Activated B cell treated with CpG ODN at 0.5 μM for 24 hours (primary cell): ENCODE measurements at regions not wholly inside any gene's neighbourhood (a gene's known extent, or its start where the extent isn't known, plus 50 kb on each side); places are given as distances from the start of the nearest gene placed in this dataset.

ENCODE experiments used
- ATAC-seq: fragments of 200-7000 bp; cut with Tn5 transposase; one replicate; pipeline ENCODE4 v1.10.0; 2021; ENCODE audit warnings: low read depth, mild to moderate bottlenecking, moderate library complexity
- CTCF ChIA-PET: fragments of 350-600 bp; sonication (Branson Sonifier 250); formaldehyde crosslinking; loops from one replicate; lab custom pipeline; 2021; ENCODE audit warnings: antibody characterized with exemption; lab: Charles Lee
- POLR2A ChIA-PET: fragments of 350-600 bp; sonication (Branson Sonifier 250); formaldehyde crosslinking; loops from one replicate; lab custom pipeline; 2021; ENCODE audit warnings: antibody characterized with exemption; lab: Charles Lee
- DNase-seq: peaks from one replicate; pipeline ENCODE4 v3.0.0; 2022
- H3K27ac Mint-ChIP-seq: one replicate; pipeline ENCODE4 v1.8.0; 2020; ENCODE audit warnings: mixed read lengths
- H3K27me3 Mint-ChIP-seq: one replicate; pipeline ENCODE4 v1.8.0; 2021; ENCODE audit warnings: mixed read lengths
- H3K36me3 Mint-ChIP-seq: one replicate; pipeline ENCODE4 v1.8.0; 2021; ENCODE audit warnings: low read depth, mixed read lengths
- H3K4me1 Mint-ChIP-seq: one replicate; pipeline ENCODE4 v1.8.0; 2021; ENCODE audit warnings: mixed read lengths
- H3K4me3 Mint-ChIP-seq: one replicate; pipeline ENCODE4 v1.8.0; 2020; ENCODE audit warnings: mild to moderate bottlenecking, mixed read lengths
- H3K9me3 Mint-ChIP-seq: one replicate; pipeline ENCODE4 v1.8.0; 2020; ENCODE audit warnings: mixed read lengths
- CTCF ChIP-seq: fragments of 200-600 bp; IDR thresholded peaks from one replicate; pipeline ENCODE4 v1.8.0; 2022; ENCODE audit warnings: antibody characterized with exemption, mild to moderate bottlenecking
- intact Hi-C: fragments of 100-400 bp; cut with micrococcal nuclease; formaldehyde crosslinking; loops from one replicate; pipeline ENCODE4 v1.15.1; 2024

GRCh38 chr14:22487401-22487800 is 101.6 kb downstream of the DAD1 start:
- Mint-ChIP-seq H3K4me1 (peaks cover 97% of the 10 kb centered on the region), H3K4me3 (no peak overlapping the region), H3K27ac (peak overlapping the region; percentile 88), H3K27me3 (no peaks in the 10 kb centered on the region), H3K9me3 (no peaks in the 10 kb centered on the region), H3K36me3 (no peaks in the 10 kb centered on the region)
- ChIA-PET CTCF (interaction anchor here (3.9 to 6.7 kb wide), 2 partner anchors 14 to 69 kb away, joined by 22 to 32 read pairs; no protein-coding TSS in a partner anchor), POLR2A (interaction anchor here (1.0 to 9.1 kb wide), 8 partner anchors 7 to 69 kb away, joined by 3 to 100 read pairs (median 6); no protein-coding TSS in a partner anchor)
- TF ChIP-seq CTCF, result no peak
- DNase-seq (no peak), ATAC-seq (no peak)
- intact Hi-C loops, result no loop called here

GRCh38 chr14:22486675-22487074 is 102.3 kb downstream of the DAD1 start:
- intact Hi-C loops, result no loop called here
- CTCF ChIA-PET, result interaction anchor here (1.2 to 6.7 kb wide), 3 partner anchors 13 to 111 kb away, joined by 3 to 32 read pairs (median 22); no protein-coding TSS in a partner anchor
- POLR2A ChIA-PET, result interaction anchor here (1.0 to 17.2 kb wide), 5 partner anchors 10 to 70 kb away, joined by 3 to 243 read pairs (median 27); no protein-coding TSS in a partner anchor

GRCh38 chr14:22485649-22486048 is 103.4 kb downstream of the DAD1 start:
- TF ChIP-seq CTCF, result no peak
- no peaks in the 10 kb centered on the region for H3K9me3 Mint-ChIP-seq
- DNase-seq (no peak), ATAC-seq (no peak)
- peaks cover 97% of the 10 kb centered on the region for H3K4me1 Mint-ChIP-seq
- peaks cover 2% of the 10 kb centered on the region for H3K36me3 Mint-ChIP-seq
- POLR2A ChIA-PET, result interaction anchor here (1.0 to 17.2 kb wide), 5 partner anchors 8 to 65 kb away, joined by 3 to 243 read pairs (median 6); no protein-coding TSS in a partner anchor
- CTCF ChIA-PET, result interaction anchor here (0.7 to 6.7 kb wide), 4 partner anchors 12 to 110 kb away, joined by 3 to 32 read pairs (median 3); no protein-coding TSS in a partner anchor
- intact Hi-C loops, result no loop called here
- no peaks in the 10 kb centered on the region for H3K27me3 Mint-ChIP-seq
- H3K4me3 Mint-ChIP-seq, result no peak overlapping the region
- H3K27ac Mint-ChIP-seq, result peak overlapping the region; percentile 85

More at GRCh38 chr14:22486675-22487074, 102.3 kb downstream of the DAD1 start:
- TF ChIP-seq CTCF, result no peak
- DNase-seq, result no peak
- no peaks in the 10 kb centered on the region for H3K9me3 Mint-ChIP-seq
- peak overlapping the region; percentile 88 for H3K27ac Mint-ChIP-seq
- ATAC-seq, result no peak
- no peak overlapping the region for H3K4me3 Mint-ChIP-seq
- no peaks in the 10 kb centered on the region for H3K27me3 Mint-ChIP-seq
- no peaks in the 10 kb centered on the region for H3K36me3 Mint-ChIP-seq
- H3K4me1 Mint-ChIP-seq, result peaks cover 97% of the 10 kb centered on the region

- intact Hi-C loops, result no loop called here
- POLR2A ChIA-PET, result interaction anchor here (0.9 to 17.2 kb wide), 12 partner anchors 9 to 93 kb away, joined by 3 to 243 read pairs (median 6); no protein-coding TSS in a partner anchor
- no peak for TF ChIP-seq CTCF
Measured at GRCh38 chr14:22485178-22485577, 103.8 kb downstream of the DAD1 start.

GRCh38 chr14:22484632-22485031 is 104.4 kb downstream of the DAD1 start:
- peaks cover 97% of the 10 kb centered on the region for H3K4me1 Mint-ChIP-seq
- ChIA-PET POLR2A (interaction anchor here (0.9 to 17.2 kb wide), 12 partner anchors 9 to 93 kb away, joined by 3 to 243 read pairs (median 6); no protein-coding TSS in a partner anchor), CTCF (interaction anchor here (0.9 to 6.7 kb wide), 4 partner anchors 11 to 100 kb away, joined by 3 to 32 read pairs (median 4); no protein-coding TSS in a partner anchor)
- peak overlapping the region; percentile 85 for H3K27ac Mint-ChIP-seq
- H3K27me3 Mint-ChIP-seq, result no peaks in the 10 kb centered on the region
- DNase-seq, result no peak
- intact Hi-C loops, result no loop called here
- H3K36me3 Mint-ChIP-seq, result peaks cover 2% of the 10 kb centered on the region
- no peak for TF ChIP-seq CTCF
- no peak for ATAC-seq
- no peak overlapping the region for H3K4me3 Mint-ChIP-seq
- no peaks in the 10 kb centered on the region for H3K9me3 Mint-ChIP-seq

More at GRCh38 chr14:22485178-22485577, 103.8 kb downstream of the DAD1 start:
- DNase-seq (no peak), ATAC-seq (no peak)
- no peaks in the 10 kb centered on the region for H3K9me3 Mint-ChIP-seq
- CTCF ChIA-PET, result interaction anchor here (0.7 to 6.7 kb wide), 5 partner anchors 11 to 110 kb away, joined by 3 to 32 read pairs (median 3); no protein-coding TSS in a partner anchor
- no peaks in the 10 kb centered on the region for H3K27me3 Mint-ChIP-seq
- H3K4me3 Mint-ChIP-seq, result no peak overlapping the region
- peak overlapping the region; percentile 85 for H3K27ac Mint-ChIP-seq
- H3K36me3 Mint-ChIP-seq, result peaks cover 2% of the 10 kb centered on the region
- H3K4me1 Mint-ChIP-seq, result peaks cover 97% of the 10 kb centered on the region
